GM21381 (cell line): ENCODE measurements at regions not wholly inside any gene's neighbourhood (a gene's known extent, or its start where the extent isn't known, plus 50 kb on each side); places are given as distances from the start of the nearest gene placed in this dataset.
"Not testable (repeated sequence)": the region's sequence is repeated elsewhere in the genome, so short reads cannot be mapped to it uniquely, and the experiment has no call there.

Source experiments
- ATAC-seq: cut with Tn5 transposase; IDR thresholded peaks from one replicate; pipeline ENCODE4 v1.9.1; 2021; ENCODE audit warnings: mild to moderate bottlenecking, moderate library complexity; ENCODE audit not compliant: unreplicated experiment

DNA sequence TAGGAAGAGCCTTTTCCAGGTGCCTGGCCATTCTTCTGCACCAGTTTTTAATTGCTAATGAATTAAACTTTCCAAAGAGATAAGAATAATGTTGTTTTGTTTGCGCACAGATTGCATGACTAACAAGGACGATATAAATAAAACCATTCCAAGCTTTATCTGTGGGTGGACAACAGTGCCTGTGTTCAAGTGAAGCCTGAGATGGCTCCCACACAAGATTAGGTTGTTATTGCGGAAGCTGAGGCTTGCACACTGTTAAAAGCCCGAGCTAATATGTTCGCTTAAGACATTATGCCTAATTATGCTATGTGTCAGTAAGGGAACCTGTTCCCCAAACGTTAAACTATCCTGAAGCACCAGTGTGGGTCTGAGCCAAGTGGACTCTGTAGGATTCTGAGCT is 58.5 kb upstream of the NBPF11 start:
- ATAC-seq = not testable (repeated sequence)

- ATAC-seq = not testable (repeated sequence)
These were observed 58.1 kb upstream of the NBPF11 start for GRCh38 chr1:148210166-148210565.

DNA sequence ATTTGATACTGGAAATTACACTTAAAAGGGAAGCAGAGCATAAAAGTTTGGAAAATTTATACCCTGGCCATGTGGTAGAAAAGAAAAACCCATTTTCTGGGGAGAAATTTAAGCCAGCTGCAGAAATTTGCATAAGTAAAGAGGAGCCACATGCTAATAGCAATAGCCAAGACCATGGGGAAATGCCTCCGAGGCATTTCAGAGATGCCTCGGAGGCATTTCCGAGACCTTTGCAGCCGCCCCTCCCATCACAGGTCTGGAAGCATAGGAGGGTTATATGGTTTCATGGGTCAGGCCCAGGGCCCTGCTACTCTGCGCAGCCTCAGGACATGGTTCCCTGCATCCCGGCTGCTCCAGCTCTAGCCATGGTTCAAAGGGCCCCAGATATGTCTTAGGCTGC is 49.9 kb upstream of the NBPF11 start:
- not testable (repeated sequence) for ATAC-seq
